ENCODE measurements at regions not wholly inside any gene's neighbourhood (a gene's known extent, or its start where the extent isn't known, plus 50 kb on each side); places are given as distances from the start of the nearest gene placed in this dataset.

- no peaks in the 10 kb centered on the region for H3K79me2 ChIP-seq (ENCODE audit: low read depth)
Observed at GRCh38 chr10:86597306-86597705, 57.0 kb upstream of the OPN4 start.

GRCh38 chr10:86598151-86598550 lies 56.2 kb upstream of the OPN4 start:
- no peak overlapping the region for H3K4me3 Mint-ChIP-seq
- no peak for DNase-seq (ENCODE audit: low spot score)
- H4K20me1 ChIP-seq (ENCODE audit: low read depth): no peaks in the 10 kb centered on the region
- H2AFZ ChIP-seq (replicated peaks): no peak overlapping the region
- peaks cover 8% of the 10 kb centered on the region for H3K4me1 Mint-ChIP-seq
- peaks cover 3% of the 10 kb centered on the region for H3K27me3 Mint-ChIP-seq (ENCODE audit: insufficient read depth, low read depth)
- no peak overlapping the region for H3K27ac ChIP-seq
- H3F3A ChIP-seq (ENCODE audit: low read depth): no peaks in the 10 kb centered on the region
- no peak overlapping the region for H3K4me2 ChIP-seq
- H3K9ac ChIP-seq: no peak overlapping the region
- no peaks in the 10 kb centered on the region for H3K9me3 ChIP-seq (ENCODE audit: low read depth)
- H3K4me1 ChIP-seq: peaks cover 10% of the 10 kb centered on the region
- H3K27me3 ChIP-seq: no peaks in the 10 kb centered on the region
- TF ChIP-seq EZH2phosphoT487 (IDR thresholded peaks at IDR 0.05) (no peak), CTCF (IDR thresholded peaks at IDR 0.05) (no peak), EZH2 (IDR thresholded peaks at IDR 0.05) (no peak)
- H3K36me3 Mint-ChIP-seq: no peaks in the 10 kb centered on the region
- no peaks in the 10 kb centered on the region for H3K36me3 ChIP-seq
- no peaks in the 10 kb centered on the region for H3K79me2 ChIP-seq (ENCODE audit: low read depth)
- no peak overlapping the region for H3K4me3 ChIP-seq
- H3K27ac Mint-ChIP-seq: no peak overlapping the region
- no peaks in the 10 kb centered on the region for H3K9me3 Mint-ChIP-seq

More at GRCh38 chr10:86597306-86597705, 57.0 kb upstream of the OPN4 start:
- Histone ChIP-seq H3K4me1 (peaks cover 10% of the 10 kb centered on the region), H2AFZ (replicated peaks) (no peak overlapping the region), H3K9me3 (ENCODE audit: low read depth) (no peaks in the 10 kb centered on the region), H4K20me1 (ENCODE audit: low read depth) (no peaks in the 10 kb centered on the region), H3K9ac (no peak overlapping the region), H3K27ac (no peak overlapping the region), H3K27me3 (no peaks in the 10 kb centered on the region), H3K4me2 (no peak overlapping the region), H3K36me3 (no peaks in the 10 kb centered on the region), H3K4me3 (no peak overlapping the region), H3F3A (ENCODE audit: low read depth) (no peaks in the 10 kb centered on the region)
- peaks cover 8% of the 10 kb centered on the region for H3K4me1 Mint-ChIP-seq
- no peak overlapping the region for H3K27ac Mint-ChIP-seq
- H3K4me3 Mint-ChIP-seq: peak overlapping the region; percentile 74
- H3K36me3 Mint-ChIP-seq: no peaks in the 10 kb centered on the region
- peaks cover 5% of the 10 kb centered on the region for H3K27me3 Mint-ChIP-seq (ENCODE audit: insufficient read depth, low read depth)
- TF ChIP-seq CTCF (IDR thresholded peaks at IDR 0.05) (no peak), EZH2 (IDR thresholded peaks at IDR 0.05) (no peak), EZH2phosphoT487 (IDR thresholded peaks at IDR 0.05) (no peak)
- no peak for DNase-seq (ENCODE audit: low spot score)
- H3K9me3 Mint-ChIP-seq: no peaks in the 10 kb centered on the region

GRCh38 chr10:86599041-86599440 lies 55.3 kb upstream of the OPN4 start:
- Histone ChIP-seq H3K9ac (no peak overlapping the region), H3K27ac (no peak overlapping the region), H3F3A (ENCODE audit: low read depth) (no peaks in the 10 kb centered on the region), H3K4me3 (no peak overlapping the region), H2AFZ (replicated peaks) (no peak overlapping the region), H3K27me3 (no peaks in the 10 kb centered on the region), H3K79me2 (ENCODE audit: low read depth) (no peaks in the 10 kb centered on the region), H3K4me1 (peaks cover 10% of the 10 kb centered on the region), H3K36me3 (no peaks in the 10 kb centered on the region), H3K4me2 (no peak overlapping the region), H3K9me3 (ENCODE audit: low read depth) (no peaks in the 10 kb centered on the region), H4K20me1 (ENCODE audit: low read depth) (no peaks in the 10 kb centered on the region)
- Mint-ChIP-seq H3K4me3 (no peak overlapping the region), H3K36me3 (no peaks in the 10 kb centered on the region), H3K27me3 (ENCODE audit: insufficient read depth, low read depth) (peaks cover 3% of the 10 kb centered on the region), H3K4me1 (peaks cover 8% of the 10 kb centered on the region), H3K27ac (no peak overlapping the region), H3K9me3 (no peaks in the 10 kb centered on the region)
- no peak for DNase-seq (ENCODE audit: low spot score)
- TF ChIP-seq CTCF (IDR thresholded peaks at IDR 0.05) (no peak), EZH2phosphoT487 (IDR thresholded peaks at IDR 0.05) (no peak), EZH2 (IDR thresholded peaks at IDR 0.05) (no peak)
